ENCODE measurements at regions not wholly inside any gene's neighbourhood (a gene's known extent, or its start where the extent isn't known, plus 50 kb on each side); places are given as distances from the start of the nearest gene placed in this dataset.
A peak's percentile ranks its signal among the peaks of the same experiment; 100 is the strongest.
"Not testable (repeated sequence)": the region's sequence is repeated elsewhere in the genome, so short reads cannot be mapped to it uniquely, and the experiment has no call there.

DNA sequence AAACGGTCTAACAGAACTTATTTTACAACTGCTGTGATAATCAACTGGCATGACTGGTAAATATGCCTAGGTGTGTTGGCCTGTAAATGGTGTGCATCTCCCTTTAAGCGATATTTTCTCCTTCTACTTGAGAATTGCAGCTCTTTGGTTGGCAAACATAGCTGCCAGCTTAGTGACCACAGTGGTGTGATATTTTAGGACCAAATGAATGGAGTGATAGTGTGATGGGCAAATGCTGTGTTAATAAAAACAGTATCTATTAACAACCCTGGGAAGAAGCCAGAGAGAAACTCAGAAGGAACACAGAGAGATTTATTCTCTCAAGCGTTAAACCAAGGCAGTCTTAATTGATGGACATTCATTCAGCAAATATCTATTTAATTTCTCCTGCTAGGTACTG is 278.4 kb downstream of the AACS start:
- no peak for DNase-seq (ENCODE audit: low spot score)
- no peak overlapping the region for H3K27ac ChIP-seq
- H4K20me1 ChIP-seq (ENCODE audit: low read depth), result no peaks in the 10 kb centered on the region
- no peaks in the 10 kb centered on the region for H3K27me3 ChIP-seq
- H3K9me3 ChIP-seq (ENCODE audit: low read depth), result no peaks in the 10 kb centered on the region
- H3K9ac ChIP-seq, result no peak overlapping the region
- no peaks in the 10 kb centered on the region for H3K36me3 ChIP-seq
- TF ChIP-seq, protein P1, sequence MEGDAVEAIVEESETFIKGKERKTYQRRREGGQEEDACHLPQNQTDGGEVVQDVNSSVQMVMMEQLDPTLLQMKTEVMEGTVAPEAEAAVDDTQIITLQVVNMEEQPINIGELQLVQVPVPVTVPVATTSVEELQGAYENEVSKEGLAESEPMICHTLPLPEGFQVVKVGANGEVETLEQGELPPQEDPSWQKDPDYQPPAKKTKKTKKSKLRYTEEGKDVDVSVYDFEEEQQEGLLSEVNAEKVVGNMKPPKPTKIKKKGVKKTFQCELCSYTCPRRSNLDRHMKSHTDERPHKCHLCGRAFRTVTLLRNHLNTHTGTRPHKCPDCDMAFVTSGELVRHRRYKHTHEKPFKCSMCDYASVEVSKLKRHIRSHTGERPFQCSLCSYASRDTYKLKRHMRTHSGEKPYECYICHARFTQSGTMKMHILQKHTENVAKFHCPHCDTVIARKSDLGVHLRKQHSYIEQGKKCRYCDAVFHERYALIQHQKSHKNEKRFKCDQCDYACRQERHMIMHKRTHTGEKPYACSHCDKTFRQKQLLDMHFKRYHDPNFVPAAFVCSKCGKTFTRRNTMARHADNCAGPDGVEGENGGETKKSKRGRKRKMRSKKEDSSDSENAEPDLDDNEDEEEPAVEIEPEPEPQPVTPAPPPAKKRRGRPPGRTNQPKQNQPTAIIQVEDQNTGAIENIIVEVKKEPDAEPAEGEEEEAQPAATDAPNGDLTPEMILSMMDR (IDR thresholded peaks at IDR 0.05), result no peak
- no peak for TF ChIP-seq EZH2 (IDR thresholded peaks at IDR 0.05)
- no peak for TF ChIP-seq EZH2phosphoT487 (IDR thresholded peaks at IDR 0.05)
- H3K4me3 ChIP-seq, result no peak overlapping the region
- H3K79me2 ChIP-seq (ENCODE audit: low read depth), result no peaks in the 10 kb centered on the region
- peaks cover 6% of the 10 kb centered on the region for H3K27me3 Mint-ChIP-seq (ENCODE audit: insufficient read depth, low read depth)
- H3K4me1 ChIP-seq, result no peaks in the 10 kb centered on the region
- H2AFZ ChIP-seq (replicated peaks), result no peak overlapping the region
- H3K4me1 Mint-ChIP-seq, result peaks cover 2% of the 10 kb centered on the region
- H3F3A ChIP-seq (ENCODE audit: low read depth), result no peaks in the 10 kb centered on the region
- no peak overlapping the region for H3K4me2 ChIP-seq
- H3K36me3 Mint-ChIP-seq, result no peaks in the 10 kb centered on the region
- H3K4me3 Mint-ChIP-seq, result no peak overlapping the region
- no peak overlapping the region for H3K27ac Mint-ChIP-seq
- no peaks in the 10 kb centered on the region for H3K9me3 Mint-ChIP-seq

DNA sequence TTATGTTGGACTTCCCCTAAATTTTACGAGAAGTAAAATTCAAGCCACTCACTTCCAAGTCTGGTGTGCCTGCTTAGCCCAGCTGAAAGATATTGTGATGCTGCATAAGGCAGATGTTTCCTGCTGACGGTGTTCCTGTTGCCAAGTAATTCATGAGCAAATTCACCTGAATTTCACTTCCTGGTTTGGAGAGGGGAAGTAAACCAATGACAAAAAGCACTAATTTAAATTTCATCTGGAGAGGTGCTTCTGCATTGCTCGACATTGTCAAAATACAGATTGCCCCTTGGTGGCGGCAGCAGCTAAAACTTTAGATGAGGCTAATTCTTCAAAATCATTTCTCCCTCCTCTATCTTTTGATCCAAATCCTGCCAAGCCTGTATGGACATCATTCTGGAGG is 281.1 kb downstream of the AACS start:
- no peak overlapping the region for H3K4me3 Mint-ChIP-seq
- no peak for DNase-seq (ENCODE audit: low spot score)

DNA sequence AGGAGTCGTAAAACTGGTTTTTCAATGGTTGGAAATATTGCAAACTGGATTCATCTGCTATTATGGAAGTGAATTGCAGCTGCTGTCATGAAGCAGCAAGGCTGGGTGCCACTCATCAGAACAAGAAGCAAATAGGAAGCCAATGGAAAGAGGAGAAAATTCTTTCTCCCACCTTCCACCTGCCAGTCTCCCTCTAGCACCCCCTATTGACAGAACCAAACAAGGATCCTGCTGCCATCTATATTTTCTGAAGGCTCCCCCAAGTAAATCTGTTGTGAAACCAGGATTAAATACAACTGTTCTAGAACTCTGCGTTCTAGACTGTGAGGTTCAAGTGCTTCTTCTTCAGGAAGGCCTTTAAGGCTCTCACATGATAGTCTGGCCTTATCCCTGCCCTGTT is 286.6 kb downstream of the AACS start:
- Histone ChIP-seq H3K4me1 (no peaks in the 10 kb centered on the region), H3K4me3 (no peak overlapping the region), H3F3A (ENCODE audit: low read depth) (no peaks in the 10 kb centered on the region), H3K79me2 (ENCODE audit: low read depth) (no peaks in the 10 kb centered on the region), H4K20me1 (ENCODE audit: low read depth) (no peaks in the 10 kb centered on the region), H3K4me2 (no peak overlapping the region), H3K27ac (no peak overlapping the region), H3K27me3 (no peaks in the 10 kb centered on the region), H3K9me3 (ENCODE audit: low read depth) (no peaks in the 10 kb centered on the region), H2AFZ (replicated peaks) (no peak overlapping the region), H3K36me3 (no peaks in the 10 kb centered on the region), H3K9ac (no peak overlapping the region)
- peaks cover 8% of the 10 kb centered on the region for H3K4me1 Mint-ChIP-seq
- no peak for TF ChIP-seq EZH2phosphoT487 (IDR thresholded peaks at IDR 0.05)
- TF ChIP-seq, protein P1 (IDR thresholded peaks at IDR 0.05), result peak; percentile 20
- no peaks in the 10 kb centered on the region for H3K27me3 Mint-ChIP-seq (ENCODE audit: insufficient read depth, low read depth)
- no peak overlapping the region for H3K4me3 Mint-ChIP-seq
- no peak overlapping the region for H3K27ac Mint-ChIP-seq
- DNase-seq (ENCODE audit: low spot score), result no peak
- H3K9me3 Mint-ChIP-seq, result peaks cover 4% of the 10 kb centered on the region
- H3K36me3 Mint-ChIP-seq, result no peaks in the 10 kb centered on the region

More for the DNA sequence above, 281.1 kb downstream of the AACS start:
- peaks cover 6% of the 10 kb centered on the region for H3K27me3 Mint-ChIP-seq (ENCODE audit: insufficient read depth, low read depth)
- Histone ChIP-seq H3K4me2 (no peak overlapping the region), H4K20me1 (ENCODE audit: low read depth) (no peaks in the 10 kb centered on the region), H3K9me3 (ENCODE audit: low read depth) (no peaks in the 10 kb centered on the region), H3K79me2 (ENCODE audit: low read depth) (no peaks in the 10 kb centered on the region), H3K4me1 (no peaks in the 10 kb centered on the region), H3K9ac (no peak overlapping the region), H3K4me3 (no peak overlapping the region), H3K27ac (no peak overlapping the region), H3K36me3 (no peaks in the 10 kb centered on the region), H3F3A (ENCODE audit: low read depth) (no peaks in the 10 kb centered on the region), H3K27me3 (no peaks in the 10 kb centered on the region), H2AFZ (replicated peaks) (no peak overlapping the region)
- H3K9me3 Mint-ChIP-seq, result peaks cover 4% of the 10 kb centered on the region
- TF ChIP-seq, protein P1 (IDR thresholded peaks at IDR 0.05), result peak; percentile 37
- TF ChIP-seq EZH2phosphoT487 (IDR thresholded peaks at IDR 0.05) (no peak), EZH2 (IDR thresholded peaks at IDR 0.05) (no peak)
- no peaks in the 10 kb centered on the region for H3K36me3 Mint-ChIP-seq
- H3K27ac Mint-ChIP-seq, result no peak overlapping the region
- no peaks in the 10 kb centered on the region for H3K4me1 Mint-ChIP-seq

DNA sequence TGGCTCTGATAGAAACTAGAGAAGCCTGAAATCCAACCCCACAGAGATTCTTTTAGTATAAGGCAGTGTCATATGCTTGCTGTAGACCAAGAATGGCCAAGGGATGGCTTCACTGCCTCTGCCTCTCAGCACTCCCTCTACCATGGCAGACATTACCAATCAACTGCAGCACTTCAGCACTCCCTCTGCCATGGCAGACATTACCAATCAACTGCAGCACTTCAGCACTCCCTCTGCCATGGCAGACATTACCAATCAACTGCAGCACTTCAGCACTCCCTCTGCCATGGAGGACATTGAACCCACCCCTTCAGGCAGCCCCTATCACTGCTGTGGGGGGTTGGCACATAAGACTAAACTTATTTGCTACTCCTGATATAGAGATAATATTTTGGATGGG is 287.8 kb downstream of the AACS start:
- H3K9me3 ChIP-seq (ENCODE audit: low read depth); H2AFZ ChIP-seq (replicated peaks); H3K4me1 Mint-ChIP-seq; H3K9me3 Mint-ChIP-seq; H3K27me3 ChIP-seq; H3K36me3 Mint-ChIP-seq; H3K27ac Mint-ChIP-seq; H3K27me3 Mint-ChIP-seq (ENCODE audit: insufficient read depth, low read depth); H3K4me3 Mint-ChIP-seq; H3K27ac ChIP-seq; H3K4me2 ChIP-seq; H3F3A ChIP-seq (ENCODE audit: low read depth); H3K36me3 ChIP-seq; DNase-seq (ENCODE audit: low spot score); H3K9ac ChIP-seq; H3K4me1 ChIP-seq; H3K4me3 ChIP-seq; H4K20me1 ChIP-seq (ENCODE audit: low read depth); H3K79me2 ChIP-seq (ENCODE audit: low read depth): not testable (repeated sequence)
